ENCODE measurements at regions not wholly inside any gene's neighbourhood (a gene's known extent, or its start where the extent isn't known, plus 50 kb on each side); places are given as distances from the start of the nearest gene placed in this dataset.
"Not testable (repeated sequence)": the region's sequence is repeated elsewhere in the genome, so short reads cannot be mapped to it uniquely, and the experiment has no call there.

DNA sequence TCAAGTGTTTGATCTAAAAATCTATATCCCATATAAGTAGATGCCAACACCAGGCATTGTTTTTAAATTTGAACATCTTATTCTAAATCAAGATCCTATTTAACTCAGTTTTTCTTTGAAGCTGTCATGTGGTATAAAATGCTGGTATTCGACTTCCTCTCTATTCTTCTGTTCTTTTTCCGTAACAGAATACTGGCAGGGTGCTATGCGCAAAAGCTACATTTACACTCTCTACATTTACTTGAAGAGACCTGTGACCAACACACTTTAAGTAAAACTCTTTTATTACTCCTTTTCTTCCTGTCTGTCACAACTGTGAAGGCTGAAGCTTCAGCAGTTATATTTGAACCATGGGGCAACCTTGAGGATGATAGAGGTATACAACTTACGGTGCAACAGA lies 612.8 kb downstream of the C4orf33 start:
- no peak for DNase-seq

DNA sequence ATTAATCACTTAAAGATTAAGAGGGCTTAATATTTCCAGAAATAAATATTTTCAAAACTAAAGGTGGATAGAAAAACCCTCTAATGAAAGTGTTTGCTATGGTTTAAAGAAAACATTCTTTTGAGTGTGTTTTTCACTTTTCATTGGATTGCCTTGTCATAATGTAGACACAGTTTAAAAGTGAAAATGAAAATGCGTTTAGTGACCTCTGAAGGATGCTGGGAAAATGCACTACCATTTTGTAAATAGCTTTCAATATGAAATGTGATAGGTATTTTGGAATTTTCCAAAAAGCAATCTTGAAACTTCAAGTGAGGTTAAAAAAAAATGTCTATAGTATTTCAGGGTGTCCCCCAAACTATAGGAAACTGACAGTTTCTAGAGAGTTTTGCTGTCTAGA lies 642.2 kb downstream of the C4orf33 start:
- no peak for DNase-seq

DNA sequence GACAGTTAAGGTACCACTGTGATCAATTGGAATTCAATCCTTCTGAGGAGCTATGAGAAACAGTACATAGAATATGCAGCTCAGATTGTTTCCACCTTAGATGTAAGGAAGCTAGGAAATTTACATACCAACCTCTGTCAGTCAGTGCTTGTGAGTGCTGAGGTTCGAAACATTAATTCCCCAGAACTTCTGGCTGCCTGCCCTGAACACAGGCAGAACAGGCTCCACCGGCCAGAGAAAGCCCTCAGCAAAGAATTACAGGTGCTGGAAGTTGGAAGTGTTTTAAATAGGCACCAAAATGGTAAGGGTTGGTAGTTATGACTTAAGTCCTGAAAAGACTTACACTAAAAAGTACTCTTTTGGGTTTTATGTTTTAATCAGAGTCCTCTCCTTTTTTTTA lies 651.8 kb downstream of the C4orf33 start:
- no peak for DNase-seq

DNA sequence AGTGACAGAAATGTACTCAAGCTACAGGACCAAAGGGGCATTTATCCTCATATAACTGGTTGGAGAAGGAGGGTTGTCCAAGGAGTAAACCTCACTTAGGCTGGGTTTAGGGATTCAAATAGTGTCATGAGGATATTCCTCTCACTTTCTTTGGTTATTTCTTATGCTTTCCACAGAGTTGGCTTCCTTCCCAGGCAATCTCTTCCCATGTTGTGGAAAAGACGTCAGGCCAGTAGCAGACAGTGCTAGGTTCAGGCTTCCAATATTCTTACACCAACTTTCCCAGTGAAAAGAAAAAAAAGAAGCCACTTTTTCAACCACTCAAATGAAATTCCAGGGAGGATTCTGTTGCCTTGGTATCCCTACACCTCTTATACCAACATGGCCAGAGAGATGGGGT lies 653.0 kb downstream of the C4orf33 start:
- no peak for DNase-seq

DNA sequence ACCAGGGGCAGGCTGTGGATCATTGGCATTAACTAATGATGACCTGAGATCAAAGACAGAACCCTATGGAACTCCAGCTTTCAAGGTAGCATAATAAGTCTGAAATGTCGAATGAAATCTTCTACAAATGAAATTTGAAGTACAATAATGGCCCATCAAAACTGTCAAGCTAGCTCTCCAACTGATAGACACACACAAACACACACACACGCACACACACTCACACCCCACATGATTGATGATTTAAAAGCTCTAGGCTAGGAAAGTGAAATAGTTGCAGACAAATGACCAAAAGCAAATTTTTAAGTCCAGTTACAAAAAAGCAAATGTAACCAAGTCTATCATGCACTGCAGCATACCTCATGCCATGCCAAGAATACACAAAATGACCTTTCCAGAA lies 655.7 kb downstream of the C4orf33 start:
- no peak for DNase-seq

DNA sequence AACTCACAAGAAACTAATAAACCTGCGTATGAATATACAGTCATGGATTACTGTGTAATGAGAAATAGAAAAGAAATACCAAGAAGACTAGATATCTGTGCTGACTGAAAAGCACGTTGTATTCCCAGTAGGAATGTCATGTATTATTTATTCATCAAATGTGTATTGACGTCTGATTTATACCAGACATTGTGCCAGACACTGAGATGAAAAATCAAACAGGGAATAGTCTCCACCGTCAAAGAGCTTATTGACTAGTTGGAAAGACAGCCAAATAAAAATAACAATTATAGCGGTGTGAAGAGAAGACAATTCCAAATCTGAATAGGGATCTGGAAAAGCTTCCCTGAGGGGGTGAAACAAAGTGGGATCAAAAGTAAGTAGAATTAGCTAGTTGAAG lies 687.6 kb downstream of the C4orf33 start:
- no peak for DNase-seq

DNA sequence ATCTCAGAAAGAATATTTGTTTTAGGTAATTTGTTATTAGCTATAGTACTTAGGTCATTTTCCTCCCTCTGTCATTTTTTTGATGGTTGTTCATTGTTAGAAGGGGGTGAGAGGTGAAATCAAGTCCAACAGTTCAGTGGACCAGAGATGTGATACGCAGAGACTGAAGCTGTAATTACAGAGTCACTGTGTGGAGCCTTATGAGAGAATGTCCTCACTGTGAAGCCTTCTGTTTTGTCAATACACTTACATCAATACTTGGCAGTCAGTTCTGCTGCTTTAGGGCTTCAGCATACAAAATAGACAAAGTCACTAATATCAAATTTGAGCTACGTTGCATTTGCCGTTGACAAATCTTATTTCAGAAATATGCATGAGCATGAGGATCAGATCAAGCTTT lies 692.5 kb downstream of the C4orf33 start:
- no peak for DNase-seq

DNA sequence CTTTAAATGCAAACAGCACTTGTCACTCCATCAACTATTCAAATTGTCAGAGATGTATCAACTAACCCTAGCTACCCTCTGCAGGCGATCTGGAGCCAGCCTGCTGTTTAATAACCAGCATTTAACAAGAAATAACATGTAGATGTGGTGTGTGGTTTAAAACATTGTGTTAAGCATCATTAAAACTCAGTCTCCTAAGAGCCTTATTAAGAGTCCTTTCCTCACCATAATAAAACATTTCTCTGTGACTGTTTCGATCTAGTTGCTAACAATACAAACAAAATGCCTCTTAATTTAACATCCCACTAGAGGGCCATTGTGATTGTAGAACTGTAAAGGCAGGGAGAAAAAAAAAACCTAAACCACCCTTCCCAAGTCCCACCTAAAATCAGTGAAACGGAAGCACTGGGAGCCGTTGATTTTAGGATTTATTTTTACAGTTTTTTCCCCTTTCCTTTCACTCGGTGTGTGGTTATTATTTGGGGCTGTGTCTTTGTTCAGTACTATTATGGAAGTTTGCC lies 708.6 kb downstream of the C4orf33 start:
- no peak for DNase-seq

DNA sequence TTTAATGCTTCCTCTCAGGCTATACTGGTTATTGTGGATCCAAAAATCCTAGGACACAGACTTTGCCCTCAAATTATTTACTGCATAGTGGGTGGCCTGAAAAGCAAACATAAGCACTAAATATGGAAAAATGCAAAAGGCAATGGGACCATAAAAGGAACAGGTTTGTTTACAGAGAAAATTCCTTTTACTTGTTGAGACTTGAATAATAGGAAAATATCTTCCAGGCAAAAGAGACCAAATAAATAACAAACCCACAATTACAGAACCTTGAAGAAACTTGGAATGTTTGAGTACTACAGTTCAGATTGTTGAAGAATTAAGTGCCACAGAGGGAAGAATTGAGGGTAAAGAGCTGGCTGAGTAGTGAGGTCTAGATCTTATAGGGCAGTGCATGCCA lies 711.0 kb downstream of the C4orf33 start:
- no peak for DNase-seq

DNA sequence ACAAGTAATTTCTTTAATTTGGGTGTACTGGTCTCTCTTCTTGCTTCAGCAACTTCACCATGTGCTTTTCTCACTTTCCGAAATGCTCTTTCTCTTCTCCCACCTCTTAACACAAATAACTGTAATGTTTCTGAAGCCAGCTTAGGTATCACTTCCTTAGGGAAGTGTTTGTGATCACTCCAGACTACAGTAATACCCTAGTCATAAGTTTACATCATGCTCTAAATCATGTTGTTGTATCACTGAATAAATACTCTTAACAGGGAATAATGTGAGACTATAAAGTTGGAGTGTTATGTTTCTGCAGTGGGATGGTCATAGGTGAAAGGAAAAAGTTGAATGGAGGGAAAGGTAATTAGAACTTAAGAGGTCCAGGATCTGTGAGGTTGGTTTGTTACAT lies 712.3 kb downstream of the C4orf33 start:
- DNase-seq = no peak

DNA sequence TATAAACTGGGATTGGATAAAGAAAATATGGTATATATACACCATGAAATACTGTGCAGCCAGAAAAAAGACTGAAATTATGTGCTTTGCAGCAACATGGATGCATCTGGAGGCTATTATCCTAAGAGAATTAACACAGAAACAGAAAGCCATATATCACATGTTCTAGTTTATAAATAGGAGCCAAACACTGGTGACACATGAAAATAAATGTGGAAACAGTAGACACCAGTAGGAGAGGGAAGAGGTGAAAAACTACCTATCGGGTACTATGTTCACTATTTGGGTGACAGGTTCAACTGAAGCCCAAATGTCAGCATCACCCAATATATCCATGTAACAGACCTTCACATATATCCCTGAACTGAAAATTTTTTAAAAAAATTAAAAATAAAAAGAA lies 725.1 kb downstream of the C4orf33 start:
- DNase-seq = no peak

DNA sequence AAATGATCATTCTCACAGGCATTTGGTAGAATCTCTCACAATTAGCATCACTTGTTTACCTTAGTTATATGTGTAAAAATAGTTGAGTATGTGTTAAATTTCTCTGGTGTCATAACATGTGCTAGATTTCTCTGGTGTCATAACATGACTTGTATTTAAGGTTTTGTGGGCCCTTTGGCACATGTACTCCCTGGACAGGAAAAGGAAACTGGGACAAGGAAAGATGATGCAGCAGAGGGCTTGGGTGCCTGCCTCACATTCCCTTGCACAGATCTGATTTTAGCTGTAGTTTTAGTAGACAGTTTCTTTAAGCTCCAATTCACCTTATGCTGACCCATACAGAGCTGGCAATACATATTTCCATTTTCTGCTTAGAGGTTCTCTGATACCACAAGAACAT lies 726.0 kb downstream of the C4orf33 start:
- DNase-seq = no peak

DNA sequence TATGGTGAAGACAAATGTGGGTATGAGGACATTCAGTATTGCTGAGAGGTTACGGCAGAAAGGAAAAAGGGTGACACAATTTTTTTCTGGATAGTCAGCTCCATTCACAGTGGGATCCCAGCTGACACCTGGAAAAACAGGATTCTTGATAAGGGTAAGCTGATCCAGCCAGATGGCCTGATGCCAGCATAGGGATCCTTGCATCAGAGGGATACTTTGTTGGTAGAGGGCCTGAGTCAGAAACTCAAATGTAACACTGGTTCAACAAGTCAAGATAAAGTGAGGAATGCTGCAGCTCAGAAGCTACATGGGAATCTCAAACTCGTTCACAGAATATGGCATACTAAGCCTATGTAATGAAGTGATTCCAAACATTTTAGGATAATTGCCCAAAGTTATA lies 726.7 kb downstream of the C4orf33 start:
- DNase-seq = no peak

DNA sequence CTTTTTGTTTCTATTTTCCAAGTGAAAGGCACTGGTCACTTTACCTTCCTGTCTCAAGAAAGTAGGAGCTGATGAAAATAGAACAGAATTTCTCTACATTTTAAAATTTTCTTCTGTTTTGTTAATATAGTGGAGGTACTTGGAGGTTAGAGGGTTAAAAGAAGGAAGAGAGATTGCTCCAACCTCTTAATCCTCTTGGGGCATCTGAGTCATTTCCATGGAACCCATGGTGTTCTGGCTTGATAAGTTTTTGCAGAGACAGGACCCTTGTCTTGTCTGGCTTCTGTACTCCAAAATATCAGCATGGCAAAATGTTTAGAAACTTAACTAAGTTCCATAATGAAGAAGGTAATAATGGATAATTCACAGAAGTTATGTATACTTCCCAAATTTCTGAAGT lies 727.2 kb downstream of the C4orf33 start:
- DNase-seq = no peak

DNA sequence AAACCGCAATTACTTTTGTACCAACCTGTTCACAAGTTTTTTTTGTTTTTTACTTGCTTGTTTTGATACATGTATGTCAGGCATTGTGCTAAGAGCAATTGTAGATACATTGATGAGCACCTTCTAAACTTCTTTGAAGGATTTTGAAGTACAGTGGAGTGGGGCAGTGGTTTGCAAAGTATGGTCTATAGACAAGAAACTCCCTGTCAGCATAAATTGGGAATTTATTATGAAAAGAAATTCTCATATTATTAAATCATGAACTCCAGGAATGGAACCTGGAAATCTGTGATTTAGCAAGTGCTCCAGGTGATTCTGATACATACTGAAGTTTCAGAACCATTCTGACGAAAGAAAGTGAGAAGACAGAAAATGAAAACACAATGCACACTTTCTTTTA lies 733.4 kb downstream of the C4orf33 start:
- no peak for DNase-seq

DNA sequence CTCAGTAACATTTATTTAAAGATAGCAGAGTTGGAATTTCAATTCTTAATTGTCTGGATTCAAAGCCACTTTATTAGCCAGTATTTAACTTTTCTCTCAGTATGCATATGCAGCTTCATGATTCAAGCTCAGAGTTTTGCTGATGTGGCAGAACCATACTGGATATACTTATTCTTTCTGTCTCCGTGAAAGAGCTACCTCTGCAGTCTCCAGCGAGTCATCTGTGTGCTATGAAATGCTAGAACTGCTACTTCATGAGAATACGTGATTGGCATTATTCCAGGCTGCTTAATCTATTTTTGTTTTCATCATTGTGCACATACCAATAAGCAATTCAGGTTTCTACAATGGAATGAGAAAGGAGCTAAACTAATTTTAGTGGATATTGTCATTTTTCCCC lies 743.7 kb downstream of the C4orf33 start:
- DNase-seq = no peak

DNA sequence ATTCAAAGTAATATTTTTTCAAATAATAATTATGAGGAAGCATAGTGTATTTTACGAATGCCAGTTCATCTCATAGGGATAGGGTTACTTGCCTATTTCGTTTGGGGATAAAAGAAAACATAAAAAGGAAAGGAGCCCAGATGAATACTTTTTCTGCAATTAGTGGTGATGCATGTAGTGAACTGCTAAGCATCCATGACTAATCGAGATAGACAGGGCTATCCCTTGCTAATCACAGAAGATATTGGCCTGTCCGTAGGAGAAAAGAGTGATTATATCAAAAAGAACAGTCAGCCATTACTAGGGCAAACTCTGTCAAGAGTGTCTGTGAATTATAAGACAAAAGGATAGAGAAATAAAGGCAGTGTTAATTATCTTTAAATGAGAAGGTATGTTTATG lies 746.1 kb downstream of the C4orf33 start:
- DNase-seq = no peak

DNA sequence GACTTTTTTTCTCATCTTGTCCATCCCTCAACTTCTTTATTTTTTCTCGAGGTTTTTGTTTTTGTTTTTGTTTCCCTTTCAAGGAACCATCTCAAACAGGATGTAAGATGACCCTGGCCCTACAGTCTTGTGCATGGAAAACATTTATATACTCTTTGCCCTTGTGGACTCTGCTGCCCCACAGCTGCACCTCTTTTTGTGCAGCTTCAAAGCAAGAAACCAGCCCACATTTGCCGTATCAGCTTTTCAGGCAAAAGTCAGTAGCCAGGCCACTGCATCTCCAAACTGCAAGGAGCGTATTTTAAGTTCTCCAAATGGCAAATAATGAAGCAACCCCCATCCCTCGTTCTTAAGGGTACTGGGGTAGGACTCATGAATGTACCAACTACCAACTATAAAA lies 756.5 kb downstream of the C4orf33 start:
- no peak for DNase-seq

DNA sequence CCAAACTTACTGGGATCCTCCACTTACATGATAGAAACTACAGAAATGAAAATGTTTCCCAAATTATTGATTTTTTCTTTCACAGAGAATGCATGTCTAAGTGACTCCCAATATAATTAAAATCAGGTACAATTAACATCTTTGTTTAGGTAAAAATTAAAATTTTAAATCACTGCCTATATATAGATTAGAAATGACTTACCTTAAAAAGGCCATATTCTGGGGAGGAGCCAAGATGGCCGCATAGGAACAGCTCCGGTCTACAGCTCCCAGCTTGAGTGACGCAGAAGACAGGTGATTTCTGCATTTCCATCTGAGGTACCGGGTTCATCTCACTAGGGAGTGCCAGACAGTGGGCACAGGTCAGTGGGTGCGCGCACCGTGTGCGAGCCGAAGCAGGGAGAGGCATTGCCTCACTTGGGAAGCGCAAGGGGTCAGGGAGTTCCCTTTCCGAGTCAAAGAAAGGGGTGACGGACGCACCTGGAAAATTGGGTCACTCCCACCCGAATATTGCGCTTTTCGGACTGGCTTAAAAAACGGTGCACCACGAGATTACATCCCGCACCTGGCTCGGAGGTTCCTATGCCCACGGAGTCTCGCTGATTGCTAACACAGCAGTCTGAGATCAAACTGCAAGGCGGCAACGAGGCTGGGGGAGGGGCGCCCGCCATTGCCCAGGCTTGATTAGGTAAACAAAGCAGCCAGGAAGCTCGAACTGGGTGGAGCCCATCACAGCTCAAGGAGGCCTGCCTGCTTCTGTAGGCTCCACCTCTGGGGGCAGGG lies 757.9 kb downstream of the C4orf33 start:
- DNase-seq = not testable (repeated sequence)

DNA sequence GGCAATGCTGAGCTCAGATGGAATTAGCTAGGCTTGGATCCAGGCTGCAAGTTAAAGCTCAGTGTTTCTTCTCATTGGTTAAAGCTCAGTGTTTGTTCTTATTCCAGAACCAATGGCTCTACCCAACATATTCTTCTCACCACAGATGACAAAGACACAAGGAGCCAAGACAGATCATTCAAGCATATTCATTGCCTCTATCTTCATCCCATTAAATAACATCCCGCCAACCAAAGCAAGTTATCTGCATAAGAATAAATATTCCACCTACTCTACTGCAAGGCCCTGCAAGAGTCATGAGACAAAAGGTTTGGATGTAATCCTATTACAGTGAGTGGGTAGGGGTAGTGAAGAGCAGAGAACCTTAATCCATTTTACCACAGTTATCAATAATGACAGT lies 766.5 kb downstream of the C4orf33 start:
- DNase-seq = no peak

DNA sequence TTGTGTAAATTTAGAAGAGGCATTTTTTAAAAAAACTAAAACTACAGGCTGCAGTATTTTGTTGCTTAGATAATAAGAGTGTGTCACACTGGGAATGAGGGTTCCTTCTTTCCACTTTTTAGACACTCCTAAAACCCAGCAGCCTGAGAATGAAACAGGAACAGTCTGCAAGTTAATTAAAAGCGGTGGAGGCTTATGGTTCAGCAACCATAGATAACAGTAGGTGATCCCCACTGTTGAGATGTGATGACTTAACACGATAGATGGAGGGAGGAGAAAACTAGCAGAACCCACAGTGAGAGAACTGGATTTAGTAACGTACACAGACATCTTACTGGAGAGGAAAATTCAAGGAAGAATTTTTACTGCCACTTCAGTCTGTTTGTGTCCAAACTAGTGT lies 767.3 kb downstream of the C4orf33 start:
- DNase-seq = no peak

DNA sequence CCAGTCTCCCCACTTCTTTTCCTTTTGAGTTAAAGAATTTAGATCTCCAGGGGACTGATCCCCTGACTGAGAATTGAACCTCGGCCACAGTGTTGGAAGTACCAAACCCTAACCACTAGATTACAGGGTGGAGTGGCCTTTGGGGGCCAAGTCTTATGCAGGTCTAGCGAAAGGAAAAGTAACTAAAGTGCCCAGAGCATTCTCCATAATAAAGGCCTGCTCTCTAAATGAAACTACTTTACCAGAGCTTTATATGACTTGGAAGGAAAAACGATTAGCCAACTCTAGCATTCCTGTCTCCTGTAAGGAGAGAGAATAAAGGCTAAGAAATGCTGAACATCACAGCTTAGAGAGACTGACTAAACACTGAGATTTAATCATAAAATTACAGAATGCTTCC lies 788.0 kb downstream of the C4orf33 start:
- no peak for DNase-seq

DNA sequence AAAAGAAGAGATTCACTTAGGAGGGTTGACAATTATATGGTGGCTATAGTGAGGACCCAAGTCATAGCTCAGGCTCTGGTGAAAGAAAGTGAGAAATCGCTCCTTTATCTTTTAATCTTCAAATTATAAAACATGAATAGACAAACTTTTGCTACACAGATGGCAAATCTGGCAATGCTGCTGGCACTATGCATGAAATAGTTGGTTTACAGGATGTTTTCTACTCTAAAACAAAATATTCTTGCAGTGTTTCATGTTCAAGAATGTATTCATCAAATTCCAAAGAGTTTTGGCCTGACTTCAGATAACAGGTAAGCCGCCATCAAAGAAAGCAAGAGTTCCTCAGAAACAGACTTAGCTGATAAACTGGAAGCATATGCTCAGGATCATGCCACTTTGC lies 801.2 kb downstream of the C4orf33 start:
- no peak for DNase-seq

DNA sequence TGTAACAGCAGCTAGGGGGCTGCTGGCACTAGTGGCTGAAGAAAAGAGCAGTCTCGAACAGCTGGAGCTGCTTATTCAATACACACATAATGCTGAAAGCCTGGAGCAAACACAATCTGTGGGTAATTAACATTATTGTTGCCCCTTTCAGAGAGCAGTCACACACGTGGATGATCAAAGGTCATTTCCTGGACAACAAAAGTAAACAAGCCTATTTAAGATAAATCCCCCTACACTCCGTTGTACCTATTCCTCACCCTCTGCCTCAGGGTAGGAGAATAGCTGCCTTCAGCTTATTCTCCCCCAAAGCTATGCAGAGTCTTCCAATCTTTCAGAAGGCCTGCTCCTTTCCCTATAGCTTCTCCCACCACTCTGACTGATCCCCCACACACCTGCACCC lies 803.9 kb downstream of the C4orf33 start:
- DNase-seq = no peak

DNA sequence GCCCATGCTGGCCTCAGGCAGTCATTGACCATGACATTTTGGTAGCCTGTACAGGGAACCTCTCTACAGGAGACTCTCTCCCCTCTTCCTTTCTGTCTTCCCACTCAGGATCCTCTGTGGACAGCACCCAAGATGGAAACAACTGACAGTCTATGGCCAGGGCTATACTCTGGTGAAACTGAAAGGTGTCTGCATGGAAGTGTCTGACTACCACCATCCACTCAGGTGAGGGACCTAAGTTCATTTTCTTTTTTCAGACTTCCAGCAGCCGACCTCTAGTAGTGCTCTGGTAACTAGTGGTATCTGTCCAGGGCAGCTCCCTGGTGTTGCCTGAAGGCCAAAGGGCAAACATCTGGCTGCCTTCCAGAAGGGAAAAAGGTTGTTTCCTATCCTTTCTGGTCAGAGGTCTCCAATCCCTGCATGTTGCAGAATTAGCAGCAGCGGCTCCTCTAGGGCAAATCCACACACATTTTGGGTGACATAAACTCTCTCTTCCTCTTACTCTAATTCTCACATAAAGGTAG lies 804.5 kb downstream of the C4orf33 start:
- DNase-seq = no peak

Data from T-helper 1 cell (primary cell).